OCI-LY1 (cell line): ENCODE measurements at regions not wholly inside any gene's neighbourhood (a gene's known extent, or its start where the extent isn't known, plus 50 kb on each side); places are given as distances from the start of the nearest gene placed in this dataset.

Source experiments
- H2AFZ ChIP-seq: fragments of 200-600 bp; sonication (generic), shearing (Covaris generic); 2 replicates; pipeline ENCODE4 v1.6.0; 2014; ENCODE audit warnings: antibody characterized with exemption, mild to moderate bottlenecking, low read length
- H3F3A ChIP-seq: fragments of 200-600 bp; sonication (generic), shearing (Covaris generic); 2 replicates; pipeline ENCODE4 v1.6.0; 2014; ENCODE audit warnings: mild to moderate bottlenecking, antibody characterized with exemption, low read length, moderate library complexity; ENCODE audit not compliant: insufficient read depth
- H3K27ac ChIP-seq: fragments of 200-600 bp; sonication (generic); 2 replicates; pipeline ENCODE4 v1.5.1; 2014; ENCODE audit warnings: low read length, mixed run types, mild to moderate bottlenecking, low read depth; ENCODE audit not compliant: poor library complexity, severe bottlenecking
- H3K27me3 ChIP-seq: fragments of 200-600 bp; sonication (generic); 2 replicates; pipeline ENCODE4 v1.6.0; 2014; ENCODE audit warnings: antibody characterized with exemption, mild to moderate bottlenecking, low read length, moderate library complexity; ENCODE audit not compliant: insufficient read depth
- H3K36me3 ChIP-seq: fragments of 200-600 bp; sonication (generic); 2 replicates; pipeline ENCODE4 v1.6.1; 2014; ENCODE audit warnings: mild to moderate bottlenecking, antibody characterized with exemption, low read length, moderate library complexity, mixed read lengths; ENCODE audit not compliant: insufficient read depth
- H3K4me1 ChIP-seq: fragments of 200-600 bp; sonication (generic); 2 replicates; pipeline ENCODE4 v1.5.1; 2014; ENCODE audit warnings: mild to moderate bottlenecking, low read length, moderate library complexity; ENCODE audit not compliant: insufficient read depth, severe bottlenecking
- H3K4me2 ChIP-seq: fragments of 200-600 bp; sonication (generic), shearing (Covaris generic); 2 replicates; pipeline ENCODE4 v1.6.1; 2014; ENCODE audit warnings: low read length
- H3K4me3 ChIP-seq: fragments of 200-600 bp; sonication (generic); 2 replicates; pipeline ENCODE4 v1.5.1; 2014; ENCODE audit warnings: low read length, low read depth, mild to moderate bottlenecking, mixed read lengths; ENCODE audit not compliant: poor library complexity, severe bottlenecking
- H3K79me2 ChIP-seq: fragments of 200-600 bp; shearing (Covaris generic); 2 replicates; pipeline ENCODE4 v1.6.1; 2016; ENCODE audit warnings: mixed run types, low read length, mixed read lengths; ENCODE audit not compliant: insufficient read depth
- H3K9ac ChIP-seq: fragments of 200-600 bp; sonication (generic), shearing (Covaris generic); 2 replicates; pipeline ENCODE4 v1.6.1; 2014; ENCODE audit warnings: mild to moderate bottlenecking, low read length, mixed read lengths
- H3K9me2 ChIP-seq: fragments of 200-600 bp; sonication (generic), shearing (Covaris generic); 2 replicates; pipeline ENCODE4 v1.6.1; 2014; ENCODE audit warnings: low read depth, mild to moderate bottlenecking, low read length, mixed read lengths
- H3K9me3 ChIP-seq: fragments of 200-600 bp; shearing (Covaris generic); 2 replicates; pipeline ENCODE4 v1.6.1; 2014; ENCODE audit warnings: low read length, mixed read lengths
- H4K20me1 ChIP-seq: fragments of 200-600 bp; sonication (generic), shearing (Covaris generic); 2 replicates; pipeline ENCODE4 v1.6.0; 2016; ENCODE audit warnings: mild to moderate bottlenecking, low read length; ENCODE audit not compliant: insufficient read depth
- EZH2 ChIP-seq: fragments of 200-600 bp; sonication (generic), shearing (Covaris generic); IDR thresholded peaks from 2 replicates; pipeline ENCODE4 v1.8.0; 2017; ENCODE audit warnings: borderline replicate concordance, mixed run types, mild to moderate bottlenecking, antibody characterized with exemption, low read length, moderate library complexity, mixed read lengths
- TF ChIP-seq, protein P1 (sequence below): fragments of 200-600 bp; sonication (generic), shearing (Covaris generic); IDR thresholded peaks from 2 replicates; pipeline ENCODE4 v1.5.1; 2017; ENCODE audit warnings: mild to moderate bottlenecking, antibody characterized with exemption, low read length, moderate library complexity, mixed read lengths

DNA sequence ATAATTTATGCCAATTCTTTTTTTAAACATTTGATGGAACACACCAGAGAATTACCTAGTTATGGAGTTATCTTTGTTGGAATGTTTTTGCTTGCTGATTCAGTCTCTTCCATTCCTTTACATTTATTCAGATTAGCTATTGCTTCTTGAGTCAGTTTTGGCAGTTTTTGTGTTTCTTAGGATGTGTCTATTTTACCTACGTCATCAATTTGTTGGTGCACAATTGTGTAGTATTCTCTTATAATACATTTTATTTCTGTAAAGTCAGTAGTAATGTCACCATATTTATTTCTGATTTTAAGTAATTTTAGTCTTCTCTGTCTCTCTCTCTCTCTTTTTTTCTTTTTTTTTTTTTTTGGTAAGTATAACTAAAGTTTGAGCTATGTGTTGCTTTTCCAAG is 929.5 kb upstream of the RAG2 start:
- H3K9me2 ChIP-seq = no peaks in the 10 kb centered on the region
- H3K4me3 ChIP-seq = no peak overlapping the region
- no peaks in the 10 kb centered on the region for H3K4me1 ChIP-seq
- no peaks in the 10 kb centered on the region for H3K36me3 ChIP-seq
- no peaks in the 10 kb centered on the region for H3K9me3 ChIP-seq
- H3F3A ChIP-seq = no peaks in the 10 kb centered on the region
- H3K4me2 ChIP-seq = no peak overlapping the region
- H2AFZ ChIP-seq = no peak overlapping the region
- no peaks in the 10 kb centered on the region for H3K79me2 ChIP-seq
- TF ChIP-seq EZH2 = no peak
- TF ChIP-seq, protein P1, sequence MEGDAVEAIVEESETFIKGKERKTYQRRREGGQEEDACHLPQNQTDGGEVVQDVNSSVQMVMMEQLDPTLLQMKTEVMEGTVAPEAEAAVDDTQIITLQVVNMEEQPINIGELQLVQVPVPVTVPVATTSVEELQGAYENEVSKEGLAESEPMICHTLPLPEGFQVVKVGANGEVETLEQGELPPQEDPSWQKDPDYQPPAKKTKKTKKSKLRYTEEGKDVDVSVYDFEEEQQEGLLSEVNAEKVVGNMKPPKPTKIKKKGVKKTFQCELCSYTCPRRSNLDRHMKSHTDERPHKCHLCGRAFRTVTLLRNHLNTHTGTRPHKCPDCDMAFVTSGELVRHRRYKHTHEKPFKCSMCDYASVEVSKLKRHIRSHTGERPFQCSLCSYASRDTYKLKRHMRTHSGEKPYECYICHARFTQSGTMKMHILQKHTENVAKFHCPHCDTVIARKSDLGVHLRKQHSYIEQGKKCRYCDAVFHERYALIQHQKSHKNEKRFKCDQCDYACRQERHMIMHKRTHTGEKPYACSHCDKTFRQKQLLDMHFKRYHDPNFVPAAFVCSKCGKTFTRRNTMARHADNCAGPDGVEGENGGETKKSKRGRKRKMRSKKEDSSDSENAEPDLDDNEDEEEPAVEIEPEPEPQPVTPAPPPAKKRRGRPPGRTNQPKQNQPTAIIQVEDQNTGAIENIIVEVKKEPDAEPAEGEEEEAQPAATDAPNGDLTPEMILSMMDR = no peak
- H3K9ac ChIP-seq = no peak overlapping the region
- no peaks in the 10 kb centered on the region for H3K27me3 ChIP-seq
- no peak overlapping the region for H3K27ac ChIP-seq
- H4K20me1 ChIP-seq = no peaks in the 10 kb centered on the region

DNA sequence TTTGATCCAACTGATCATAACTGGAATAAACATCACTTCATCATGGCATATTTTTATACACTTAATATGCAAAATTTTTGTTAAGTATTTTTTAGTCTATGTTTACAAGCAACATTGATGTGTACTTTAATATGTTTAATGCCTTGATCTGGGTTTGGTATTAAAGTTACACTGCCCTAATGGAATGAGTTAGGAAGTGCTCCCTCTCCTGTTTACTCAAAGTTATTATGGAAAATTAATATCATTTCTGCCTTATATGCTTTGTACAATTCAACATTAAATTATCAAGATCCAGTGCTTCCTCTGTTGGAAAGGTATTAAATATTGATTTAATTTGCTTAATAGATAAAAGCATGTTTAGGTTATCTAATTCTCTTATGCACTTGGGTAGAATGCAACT is 927.3 kb upstream of the RAG2 start:
- TF ChIP-seq EZH2 = no peak
- TF ChIP-seq, protein P1 = no peak
- Histone ChIP-seq H3K4me2 (no peak overlapping the region), H3K4me3 (no peak overlapping the region), H3K9me2 (no peaks in the 10 kb centered on the region), H2AFZ (no peak overlapping the region), H3K27me3 (no peaks in the 10 kb centered on the region), H3F3A (no peaks in the 10 kb centered on the region), H3K79me2 (no peaks in the 10 kb centered on the region), H3K36me3 (no peaks in the 10 kb centered on the region), H4K20me1 (no peaks in the 10 kb centered on the region), H3K4me1 (no peaks in the 10 kb centered on the region), H3K9me3 (no peaks in the 10 kb centered on the region), H3K9ac (no peak overlapping the region), H3K27ac (no peak overlapping the region)

- H3K4me1 ChIP-seq = no peaks in the 10 kb centered on the region
- no peak overlapping the region for H2AFZ ChIP-seq
- no peaks in the 10 kb centered on the region for H3K9me2 ChIP-seq
- TF ChIP-seq, protein P1 = no peak
- no peak for TF ChIP-seq EZH2
- no peaks in the 10 kb centered on the region for H4K20me1 ChIP-seq
- H3K4me3 ChIP-seq = no peak overlapping the region
- H3K9me3 ChIP-seq = no peaks in the 10 kb centered on the region
- H3K36me3 ChIP-seq = no peaks in the 10 kb centered on the region
- no peaks in the 10 kb centered on the region for H3F3A ChIP-seq
- H3K27ac ChIP-seq = no peak overlapping the region
- no peak overlapping the region for H3K9ac ChIP-seq
- H3K4me2 ChIP-seq = no peak overlapping the region
- no peaks in the 10 kb centered on the region for H3K79me2 ChIP-seq
- H3K27me3 ChIP-seq = no peaks in the 10 kb centered on the region
These were observed 921.7 kb upstream of the RAG2 start for GRCh38 chr11:37519781-37520180.
